DMS53 treated with DMSO at 0.1 percent for 48 hours (cell line): ENCODE measurements at regions not wholly inside any gene's neighbourhood (a gene's known extent, or its start where the extent isn't known, plus 50 kb on each side); places are given as distances from the start of the nearest gene placed in this dataset.
"Not testable (repeated sequence)": the region's sequence is repeated elsewhere in the genome, so short reads cannot be mapped to it uniquely, and the experiment has no call there.

Source experiments
- DNase-seq: peaks from one replicate; lab custom pipeline; 2025; ENCODE audit not compliant: unreplicated experiment; lab: John Stamatoyannopoulos, UW

DNA sequence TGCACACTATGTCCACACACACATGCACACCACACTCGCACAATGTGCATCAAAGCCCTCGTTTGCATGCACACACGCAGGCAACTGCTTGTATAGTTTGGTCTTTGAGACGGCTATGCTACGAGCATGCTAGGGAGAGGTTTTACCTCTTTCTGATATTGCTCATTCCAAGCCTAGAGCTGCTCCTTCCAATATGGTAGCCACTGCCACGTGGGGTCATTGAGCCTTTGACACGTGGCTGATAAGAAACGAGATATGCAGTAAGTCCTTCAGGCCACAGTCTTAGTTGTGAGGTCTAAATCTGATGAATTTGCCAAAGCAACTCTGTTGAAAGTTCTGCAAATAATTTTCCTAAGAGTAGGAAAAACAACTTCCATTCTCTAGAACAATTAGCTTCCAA is 204.4 kb downstream of the KLF6 start:
- DNase-seq: no peak

GRCh38 chr10:3579845-3580244 is 205.2 kb downstream of the KLF6 start:
- DNase-seq: no peak

DNA sequence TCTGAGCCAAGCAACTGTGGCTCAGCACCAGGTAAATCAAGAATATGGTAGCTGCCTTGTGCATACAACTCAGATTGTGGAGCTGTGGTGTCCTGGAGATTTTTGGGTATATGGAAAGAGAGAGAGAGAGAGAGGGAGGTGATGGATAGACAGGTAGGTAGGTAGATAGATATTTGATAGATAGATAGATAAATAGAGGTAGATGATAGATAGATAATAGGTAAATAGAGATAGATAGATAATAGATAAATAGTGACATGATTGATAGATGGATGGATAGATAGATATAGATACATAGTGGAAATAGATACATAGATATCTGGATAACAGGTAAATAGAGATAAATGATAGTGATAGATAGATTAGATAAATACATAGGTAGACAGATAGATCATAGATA is 206.3 kb downstream of the KLF6 start:
- no peak for DNase-seq

DNA sequence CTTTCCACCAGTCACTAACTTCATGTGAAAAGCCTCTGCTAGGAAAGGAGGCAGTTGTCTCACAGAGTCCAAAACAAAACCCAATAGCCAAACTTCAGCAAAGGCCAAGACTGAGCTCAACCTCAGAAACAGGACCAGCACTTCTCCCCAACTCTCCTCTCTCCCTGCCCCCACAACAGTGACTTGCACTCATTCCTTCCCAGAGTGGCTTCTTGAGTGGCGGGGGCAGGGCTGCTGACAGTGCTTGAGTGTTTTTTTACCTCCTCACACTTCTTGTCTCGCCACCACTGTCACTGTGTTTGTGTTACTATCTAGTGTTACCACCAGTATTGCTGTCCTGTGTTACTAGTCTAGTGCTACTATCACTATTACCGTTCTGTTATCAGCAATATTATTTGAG is 206.8 kb downstream of the KLF6 start:
- DNase-seq: no peak

GRCh38 chr10:3574451-3574850 is 210.6 kb downstream of the KLF6 start:
- DNase-seq: no peak

DNA sequence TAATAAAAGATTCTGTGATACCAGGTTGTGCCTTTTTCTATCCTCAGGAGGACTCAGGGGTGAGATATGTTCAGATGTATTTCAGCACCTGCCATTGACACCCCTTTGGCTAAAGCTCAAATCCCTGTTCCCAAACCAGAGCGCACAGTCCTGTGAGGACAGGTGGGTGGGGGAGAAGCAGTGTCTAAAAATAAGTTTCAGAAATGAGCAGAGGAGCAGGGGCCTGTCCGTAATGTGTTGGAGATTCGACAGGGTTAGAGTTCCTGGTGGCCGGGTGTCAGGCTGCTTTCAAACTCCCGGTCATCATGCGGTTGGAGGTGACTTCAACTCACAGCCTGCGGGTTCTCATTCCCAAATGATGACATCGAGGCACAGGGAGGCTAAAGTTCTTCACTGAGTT is 211.5 kb downstream of the KLF6 start:
- no peak for DNase-seq

GRCh38 chr10:3571310-3571825 is 213.6 kb downstream of the KLF6 start:
- no peak for DNase-seq

- DNase-seq: no peak
These were observed 214.1 kb downstream of the KLF6 start for GRCh38 chr10:3570855-3571266.

GRCh38 chr10:3570131-3570729 is 214.8 kb downstream of the KLF6 start:
- DNase-seq: no peak

DNA sequence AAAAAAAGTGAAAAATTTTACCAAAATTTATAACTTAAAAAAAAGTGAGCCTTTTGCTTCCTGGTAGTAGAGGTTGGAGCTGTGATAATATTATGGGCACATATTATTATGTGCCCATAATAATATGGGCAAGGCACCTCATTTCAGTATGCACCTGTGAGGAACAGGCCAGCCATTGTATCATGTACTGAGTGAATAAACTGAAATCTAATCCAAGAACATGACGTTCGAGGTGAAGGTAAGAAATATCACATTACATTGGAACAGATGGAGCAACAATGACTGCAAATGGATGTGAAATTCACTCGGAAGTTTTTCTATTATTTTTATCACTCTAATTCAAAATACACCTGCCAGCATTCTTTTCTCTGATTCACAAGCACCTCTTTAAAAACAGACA is 216.0 kb downstream of the KLF6 start:
- DNase-seq: peak; percentile 87

GRCh38 chr10:3568392-3568791 is 216.6 kb downstream of the KLF6 start:
- no peak for DNase-seq

- no peak for DNase-seq
These were observed 217.6 kb downstream of the KLF6 start for GRCh38 chr10:3567291-3567963.

- DNase-seq: no peak
These were observed 218.4 kb downstream of the KLF6 start for GRCh38 chr10:3566627-3567026.

GRCh38 chr10:3564346-3565002 is 220.5 kb downstream of the KLF6 start:
- no peak for DNase-seq

- no peak for DNase-seq
These were observed 221.7 kb downstream of the KLF6 start for GRCh38 chr10:3563298-3563697.

GRCh38 chr10:3560628-3561027 is 224.4 kb downstream of the KLF6 start:
- DNase-seq: not testable (repeated sequence)

GRCh38 chr10:3559527-3559926 is 225.5 kb downstream of the KLF6 start:
- no peak for DNase-seq

DNA sequence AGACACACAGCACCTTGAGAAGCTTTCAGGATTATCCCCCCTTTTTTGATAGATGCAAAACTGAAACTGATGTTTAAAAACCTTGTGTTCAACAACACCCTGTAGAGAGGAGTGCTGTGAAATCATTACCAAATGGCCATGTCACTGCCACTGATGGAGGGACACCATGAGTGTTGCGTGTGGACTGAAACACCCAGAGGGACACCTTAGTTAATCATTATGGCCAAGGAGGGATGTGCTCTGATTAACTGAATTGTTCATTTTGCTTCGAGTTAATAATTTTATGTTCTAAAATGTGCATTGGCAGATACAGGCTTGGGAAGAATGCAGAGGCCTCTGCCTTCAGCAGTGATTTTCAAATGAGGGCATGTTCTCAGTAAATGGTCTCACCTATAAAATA is 226.0 kb downstream of the KLF6 start:
- no peak for DNase-seq

DNA sequence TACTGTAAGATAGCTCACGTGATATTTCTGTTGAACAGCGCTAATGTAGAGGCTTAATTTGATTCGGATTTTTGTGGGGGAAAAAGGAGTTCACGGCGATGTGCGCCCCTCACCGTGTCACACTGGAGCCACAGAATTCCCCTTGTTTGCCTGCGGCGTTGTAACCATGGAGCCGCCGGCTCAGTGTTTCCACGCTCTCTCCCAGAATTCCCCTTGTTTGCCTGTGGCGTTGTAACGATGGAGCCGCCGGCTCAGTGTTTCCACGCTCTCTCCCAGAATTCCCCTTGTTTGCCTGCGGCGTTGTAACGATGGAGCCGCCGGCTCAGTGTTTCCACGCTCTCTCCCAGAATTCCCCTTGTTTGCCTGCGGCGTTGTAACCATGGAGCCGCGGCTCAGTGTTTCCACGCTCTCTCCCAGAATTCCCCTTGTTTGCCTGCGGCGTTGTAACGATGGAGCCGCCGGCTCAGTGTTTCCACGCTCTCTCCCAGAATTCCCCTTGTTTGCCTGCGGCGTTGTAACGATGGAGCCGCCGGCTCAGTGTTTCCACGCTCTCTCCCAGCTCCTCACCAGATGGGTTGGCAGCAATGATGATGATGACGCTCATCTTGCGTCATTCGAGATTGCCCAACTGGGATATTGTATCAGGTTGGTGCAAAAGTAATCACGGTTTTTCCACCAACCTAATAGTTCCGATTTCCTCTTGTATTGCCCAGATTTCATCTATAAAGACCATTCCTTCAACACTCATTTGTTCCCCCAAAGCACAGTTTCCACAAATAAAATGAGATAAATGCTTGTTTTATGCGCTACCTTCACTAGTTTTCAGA is 228.6 kb downstream of the KLF6 start:
- DNase-seq: not testable (repeated sequence)

DNA sequence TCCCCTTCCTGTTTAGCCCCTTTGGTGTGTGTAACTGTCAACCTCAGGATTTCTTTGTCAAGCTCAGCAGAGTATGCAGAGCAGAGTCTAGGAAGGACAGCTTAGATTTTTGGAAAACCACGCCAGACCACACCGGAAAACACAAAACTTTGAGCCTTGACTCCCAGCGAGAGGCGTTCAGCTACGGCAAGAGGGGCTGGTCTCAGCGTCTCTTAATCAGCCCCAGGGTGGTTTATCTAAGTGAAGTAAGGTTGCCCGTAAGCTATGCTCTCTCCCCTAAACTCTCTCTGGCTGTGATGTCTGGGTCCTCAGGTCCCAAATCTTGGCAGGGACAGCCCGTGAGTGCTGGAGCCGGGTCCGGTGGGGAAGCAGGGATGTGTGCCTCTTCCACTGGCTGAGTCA is 230.9 kb downstream of the KLF6 start:
- DNase-seq: no peak

DNA sequence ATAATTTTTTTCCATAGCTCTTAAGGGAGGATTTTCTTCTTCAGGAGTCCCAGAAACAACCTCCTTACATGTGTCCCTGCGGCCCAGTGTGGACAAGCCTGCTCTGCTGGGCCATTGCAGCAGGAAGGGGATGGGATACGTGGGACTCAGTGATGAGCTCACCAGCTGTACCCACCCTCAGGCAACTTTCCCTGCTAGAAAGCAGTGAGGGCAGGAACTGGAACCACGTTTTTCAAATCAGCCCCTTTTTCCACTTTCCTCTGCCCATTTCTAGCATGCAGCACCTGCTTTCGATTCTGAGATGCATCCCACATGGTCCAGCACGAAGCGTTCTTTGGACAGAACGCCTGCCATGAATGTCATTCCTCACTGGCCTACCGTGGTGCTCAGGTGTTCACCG is 232.7 kb downstream of the KLF6 start:
- DNase-seq: no peak
